ENCODE measurements at regions not wholly inside any gene's neighbourhood (a gene's known extent, or its start where the extent isn't known, plus 50 kb on each side); places are given as distances from the start of the nearest gene placed in this dataset.

GRCh38 chr18:64438178-64438577 lies 289.3 kb upstream of the LINC00305 start:
- no peak for DNase-seq
- Mint-ChIP-seq H3K36me3 (ENCODE audit: low read depth) (no peaks in the 10 kb centered on the region), H3K27me3 (no peaks in the 10 kb centered on the region), H3K4me1 (ENCODE audit: low read depth) (no peaks in the 10 kb centered on the region), H3K27ac (no peak overlapping the region), H3K4me3 (no peak overlapping the region), H3K9me3 (peaks cover 13% of the 10 kb centered on the region)
- no peak for ATAC-seq
- ChIA-PET CTCF (no interaction called here), POLR2A (no interaction called here)
- intact Hi-C loops (cut with micrococcal nuclease), result no loop called here
- no peak for TF ChIP-seq CTCF (IDR thresholded peaks at IDR 0.05)

- no peaks in the 10 kb centered on the region for H3K4me1 Mint-ChIP-seq (ENCODE audit: low read depth)
- ATAC-seq, result no peak
- H3K4me3 Mint-ChIP-seq, result no peak overlapping the region
- ChIA-PET CTCF (no interaction called here), POLR2A (no interaction called here)
- TF ChIP-seq CTCF (IDR thresholded peaks at IDR 0.05), result no peak
- no peak for DNase-seq
- H3K36me3 Mint-ChIP-seq (ENCODE audit: low read depth), result no peaks in the 10 kb centered on the region
- H3K9me3 Mint-ChIP-seq, result peaks cover 17% of the 10 kb centered on the region
- no peaks in the 10 kb centered on the region for H3K27me3 Mint-ChIP-seq
- H3K27ac Mint-ChIP-seq, result no peak overlapping the region
- intact Hi-C loops (cut with micrococcal nuclease), result no loop called here
Measured at GRCh38 chr18:64436111-64436510, 287.2 kb upstream of the LINC00305 start.

GRCh38 chr18:64419156-64419555 lies 270.3 kb upstream of the LINC00305 start:
- ATAC-seq, result no peak

GRCh38 chr18:64416990-64417389 lies 268.1 kb upstream of the LINC00305 start:
- no peak for ATAC-seq
- no peaks in the 10 kb centered on the region for H3K4me1 Mint-ChIP-seq (ENCODE audit: low read depth)
- POLR2A ChIA-PET, result no interaction called here

More at GRCh38 chr18:64419156-64419555, 270.3 kb upstream of the LINC00305 start:
- Mint-ChIP-seq H3K27me3 (no peaks in the 10 kb centered on the region), H3K27ac (no peak overlapping the region), H3K4me1 (ENCODE audit: low read depth) (no peaks in the 10 kb centered on the region), H3K9me3 (no peaks in the 10 kb centered on the region), H3K4me3 (no peak overlapping the region), H3K36me3 (ENCODE audit: low read depth) (no peaks in the 10 kb centered on the region)
- CTCF ChIA-PET, result no interaction called here
- no peak for DNase-seq
- no peak for TF ChIP-seq CTCF (IDR thresholded peaks at IDR 0.05)
- POLR2A ChIA-PET, result no interaction called here
- intact Hi-C loops (cut with micrococcal nuclease), result no loop called here

GRCh38 chr18:64415218-64415617 lies 266.3 kb upstream of the LINC00305 start:
- Mint-ChIP-seq H3K4me1 (ENCODE audit: low read depth) (no peaks in the 10 kb centered on the region), H3K9me3 (no peaks in the 10 kb centered on the region), H3K36me3 (ENCODE audit: low read depth) (no peaks in the 10 kb centered on the region), H3K4me3 (no peak overlapping the region), H3K27ac (no peak overlapping the region), H3K27me3 (no peaks in the 10 kb centered on the region)
- intact Hi-C loops (cut with micrococcal nuclease), result no loop called here
- DNase-seq (no peak), ATAC-seq (no peak)
- CTCF ChIA-PET, result no interaction called here
- TF ChIP-seq CTCF (IDR thresholded peaks at IDR 0.05), result no peak
- POLR2A ChIA-PET, result no interaction called here

More at GRCh38 chr18:64416990-64417389, 268.1 kb upstream of the LINC00305 start:
- Mint-ChIP-seq H3K27me3 (no peaks in the 10 kb centered on the region), H3K9me3 (no peaks in the 10 kb centered on the region), H3K36me3 (ENCODE audit: low read depth) (no peaks in the 10 kb centered on the region), H3K4me3 (no peak overlapping the region), H3K27ac (no peak overlapping the region)
- intact Hi-C loops (cut with micrococcal nuclease), result no loop called here
- no peak for TF ChIP-seq CTCF (IDR thresholded peaks at IDR 0.05)
- no peak for DNase-seq
- CTCF ChIA-PET, result no interaction called here
